ENCODE measurements at regions not wholly inside any gene's neighbourhood (a gene's known extent, or its start where the extent isn't known, plus 50 kb on each side); places are given as distances from the start of the nearest gene placed in this dataset.
"Not testable (repeated sequence)": the region's sequence is repeated elsewhere in the genome, so short reads cannot be mapped to it uniquely, and the experiment has no call there.

DNA sequence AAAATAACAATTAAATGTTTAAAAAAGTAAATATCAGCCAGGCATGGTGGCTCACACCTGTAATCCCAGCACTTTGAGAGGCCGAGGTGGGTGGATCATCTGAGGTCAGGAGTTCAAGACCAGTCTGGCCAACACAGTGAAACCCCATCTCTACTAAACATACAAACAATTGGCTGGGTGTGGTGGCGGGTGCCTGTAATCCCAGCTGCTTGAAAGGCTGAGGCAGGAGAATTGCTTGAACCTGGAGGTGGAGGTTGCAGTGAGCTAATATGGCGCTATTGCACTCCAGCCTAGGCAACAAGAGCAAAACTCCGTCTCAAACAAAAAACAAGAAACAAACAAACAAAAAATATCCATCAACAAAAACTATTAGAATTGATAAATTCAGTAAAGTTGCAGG is 77.5 kb downstream of the SNX5 start:
- Mint-ChIP-seq H3K4me1 (ENCODE audit: low read depth) (peaks cover 41% of the 10 kb centered on the region), H3K9me3 (peaks cover 22% of the 10 kb centered on the region), H3K27me3 (peaks cover 49% of the 10 kb centered on the region)
- intact Hi-C loops (cut with micrococcal nuclease) = loop anchor here (10.0 kb wide), 1 partner anchor 386 kb away; no protein-coding TSS in a partner anchor
- not testable (repeated sequence) for H3K27ac Mint-ChIP-seq; H3K4me3 Mint-ChIP-seq; H3K36me3 Mint-ChIP-seq (ENCODE audit: low read depth)

- Mint-ChIP-seq H3K4me1 (ENCODE audit: low read depth) (peaks cover 41% of the 10 kb centered on the region), H3K36me3 (ENCODE audit: low read depth) (no peaks in the 10 kb centered on the region), H3K27ac (no peak overlapping the region), H3K27me3 (peaks cover 47% of the 10 kb centered on the region), H3K4me3 (no peak overlapping the region), H3K9me3 (peaks cover 22% of the 10 kb centered on the region)
- intact Hi-C loops (cut with micrococcal nuclease) = loop anchor here (10.0 kb wide), 1 partner anchor 386 kb away; no protein-coding TSS in a partner anchor
Observed at GRCh38 chr20:17890330-17890729, 78.3 kb downstream of the SNX5 start.

- Mint-ChIP-seq H3K9me3 (peaks cover 22% of the 10 kb centered on the region), H3K27me3 (peaks cover 55% of the 10 kb centered on the region), H3K27ac (no peak overlapping the region), H3K4me3 (no peak overlapping the region), H3K36me3 (ENCODE audit: low read depth) (no peaks in the 10 kb centered on the region), H3K4me1 (ENCODE audit: low read depth) (peaks cover 46% of the 10 kb centered on the region)
- intact Hi-C loops (cut with micrococcal nuclease) = no loop called here
Observed at GRCh38 chr20:17889226-17889625, 79.4 kb downstream of the SNX5 start.

- Mint-ChIP-seq H3K4me3 (no peak overlapping the region), H3K27ac (no peak overlapping the region), H3K9me3 (peaks cover 22% of the 10 kb centered on the region), H3K27me3 (peaks cover 65% of the 10 kb centered on the region), H3K36me3 (ENCODE audit: low read depth) (no peaks in the 10 kb centered on the region), H3K4me1 (ENCODE audit: low read depth) (peaks cover 39% of the 10 kb centered on the region)
- intact Hi-C loops (cut with micrococcal nuclease) = no loop called here
Observed at GRCh38 chr20:17888044-17888443, 80.5 kb downstream of the SNX5 start.

DNA sequence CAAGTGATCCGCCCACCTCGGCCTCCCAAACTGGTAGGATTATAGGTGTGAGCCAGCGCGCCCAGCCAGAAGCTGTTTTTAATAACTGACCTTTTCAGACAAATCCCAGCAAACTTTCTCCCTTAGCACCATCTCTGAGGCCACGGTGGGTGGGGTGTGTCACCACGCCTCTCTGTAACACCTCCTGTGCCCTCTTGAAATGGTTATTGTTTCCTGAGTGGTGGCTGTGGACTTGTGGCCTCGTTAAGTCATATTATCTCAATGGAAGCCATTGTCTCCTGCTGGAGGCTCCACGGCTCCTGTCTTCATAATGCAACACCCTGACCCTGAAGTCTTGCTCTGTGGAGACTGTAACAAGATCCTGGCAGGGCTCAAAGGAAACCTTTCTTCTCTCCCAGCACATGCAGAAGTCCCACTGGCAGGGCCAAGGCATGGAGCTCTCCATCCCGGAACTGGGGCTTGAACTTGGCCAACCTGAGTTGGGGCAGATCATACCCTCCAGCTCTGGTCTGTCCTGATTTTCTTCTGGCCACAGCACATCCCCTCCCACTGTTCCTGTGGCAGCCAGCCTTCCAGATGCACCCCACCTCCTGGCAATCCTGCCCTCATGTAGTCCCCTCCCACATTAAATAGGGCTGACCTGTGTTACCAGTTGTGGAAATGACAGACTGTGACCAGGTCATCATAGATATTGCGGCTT is 81.1 kb downstream of the SNX5 start:
- no peak overlapping the region for H3K27ac Mint-ChIP-seq
- H3K4me1 Mint-ChIP-seq (ENCODE audit: low read depth) = peaks cover 33% of the 10 kb centered on the region
- intact Hi-C loops (cut with micrococcal nuclease) = no loop called here
- H3K9me3 Mint-ChIP-seq = peaks cover 22% of the 10 kb centered on the region
- no peak overlapping the region for H3K4me3 Mint-ChIP-seq
- peaks cover 71% of the 10 kb centered on the region for H3K27me3 Mint-ChIP-seq
- no peaks in the 10 kb centered on the region for H3K36me3 Mint-ChIP-seq (ENCODE audit: low read depth)

DNA sequence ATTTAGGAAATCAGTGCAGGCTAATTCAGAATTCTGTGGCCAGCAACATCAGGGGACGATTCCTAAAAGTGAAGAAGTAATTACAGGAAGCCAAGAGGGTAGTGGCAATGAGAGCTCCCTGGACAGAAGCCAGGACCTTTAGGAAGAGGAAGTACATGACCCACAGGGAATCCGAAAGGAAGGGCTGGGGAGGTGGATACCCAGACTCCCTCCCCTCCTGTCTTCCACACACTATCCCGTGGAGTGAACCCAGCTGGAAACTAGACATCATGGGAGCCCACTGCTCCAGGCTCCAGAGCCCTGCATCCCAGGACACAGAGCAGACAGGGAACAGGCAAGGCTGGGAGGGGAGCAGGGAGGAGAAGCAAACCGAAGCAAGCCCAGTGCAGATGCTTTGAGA is 83.0 kb downstream of the SNX5 start:
- intact Hi-C loops (cut with micrococcal nuclease) = no loop called here
- peak overlapping the region; percentile 32 for H3K4me3 Mint-ChIP-seq
- no peak overlapping the region for H3K27ac Mint-ChIP-seq
- peaks cover 73% of the 10 kb centered on the region for H3K27me3 Mint-ChIP-seq
- H3K36me3 Mint-ChIP-seq (ENCODE audit: low read depth) = no peaks in the 10 kb centered on the region
- peaks cover 20% of the 10 kb centered on the region for H3K9me3 Mint-ChIP-seq
- peaks cover 24% of the 10 kb centered on the region for H3K4me1 Mint-ChIP-seq (ENCODE audit: low read depth)

GRCh38 chr20:17885076-17885475 is 83.5 kb downstream of the SNX5 start:
- no peaks in the 10 kb centered on the region for H3K36me3 Mint-ChIP-seq (ENCODE audit: low read depth)
- H3K4me3 Mint-ChIP-seq = no peak overlapping the region
- H3K4me1 Mint-ChIP-seq (ENCODE audit: low read depth) = peaks cover 24% of the 10 kb centered on the region
- peaks cover 16% of the 10 kb centered on the region for H3K9me3 Mint-ChIP-seq
- no peak overlapping the region for H3K27ac Mint-ChIP-seq
- H3K27me3 Mint-ChIP-seq = peaks cover 68% of the 10 kb centered on the region
- intact Hi-C loops (cut with micrococcal nuclease) = no loop called here

DNA sequence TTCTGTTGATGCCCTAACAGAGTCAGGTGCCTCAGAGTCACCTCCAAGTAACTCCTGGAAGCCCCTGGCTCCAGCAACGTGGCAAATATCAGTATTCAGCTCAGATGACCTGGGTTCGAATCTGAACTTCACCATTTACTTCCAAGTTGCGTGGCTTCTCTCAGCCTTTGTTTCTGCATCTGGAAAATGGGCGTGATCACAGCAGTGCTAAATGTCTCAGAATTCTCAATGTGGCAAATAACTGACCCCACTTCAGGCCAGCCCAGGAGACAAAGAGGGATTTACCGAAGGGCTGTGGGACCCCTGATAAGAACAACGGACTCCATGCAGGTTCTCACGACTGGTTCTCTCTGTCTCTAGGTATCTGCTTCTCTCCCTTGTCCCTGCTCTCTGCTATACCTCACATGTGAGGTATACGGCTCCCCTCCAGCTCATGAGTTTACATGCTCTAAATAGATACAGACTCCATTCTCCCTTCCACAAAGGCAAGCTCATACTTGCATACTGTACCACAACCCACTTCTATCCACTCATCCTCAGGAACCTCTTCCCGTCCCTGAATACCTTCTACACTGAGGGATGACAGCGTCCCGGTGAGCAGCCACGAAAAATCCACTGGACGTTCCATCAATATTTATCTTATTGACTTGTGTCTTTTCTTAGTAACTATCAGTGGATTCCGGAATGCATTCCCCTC is 84.1 kb downstream of the SNX5 start:
- Mint-ChIP-seq H3K4me3 (no peak overlapping the region), H3K4me1 (ENCODE audit: low read depth) (peaks cover 24% of the 10 kb centered on the region), H3K27ac (peak overlapping the region; percentile 15), H3K9me3 (peaks cover 9% of the 10 kb centered on the region), H3K27me3 (peaks cover 63% of the 10 kb centered on the region), H3K36me3 (ENCODE audit: low read depth) (no peaks in the 10 kb centered on the region)
- intact Hi-C loops (cut with micrococcal nuclease) = no loop called here

- Mint-ChIP-seq H3K4me3 (no peak overlapping the region), H3K27me3 (peaks cover 63% of the 10 kb centered on the region), H3K36me3 (ENCODE audit: low read depth) (no peaks in the 10 kb centered on the region), H3K4me1 (ENCODE audit: low read depth) (peaks cover 30% of the 10 kb centered on the region), H3K27ac (no peak overlapping the region), H3K9me3 (peaks cover 2% of the 10 kb centered on the region)
- intact Hi-C loops (cut with micrococcal nuclease) = no loop called here
Observed at GRCh38 chr20:17883592-17884306, 84.8 kb downstream of the SNX5 start.

- Mint-ChIP-seq H3K27me3 (peaks cover 63% of the 10 kb centered on the region), H3K36me3 (ENCODE audit: low read depth) (no peaks in the 10 kb centered on the region), H3K4me1 (ENCODE audit: low read depth) (peaks cover 37% of the 10 kb centered on the region), H3K4me3 (no peak overlapping the region), H3K9me3 (no peaks in the 10 kb centered on the region), H3K27ac (no peak overlapping the region)
- intact Hi-C loops (cut with micrococcal nuclease) = no loop called here
Observed at GRCh38 chr20:17882834-17883591, 85.6 kb downstream of the SNX5 start.

- Mint-ChIP-seq H3K4me3 (no peak overlapping the region), H3K27me3 (peaks cover 63% of the 10 kb centered on the region), H3K27ac (no peak overlapping the region), H3K36me3 (ENCODE audit: low read depth) (no peaks in the 10 kb centered on the region), H3K9me3 (no peaks in the 10 kb centered on the region), H3K4me1 (ENCODE audit: low read depth) (peaks cover 37% of the 10 kb centered on the region)
- intact Hi-C loops (cut with micrococcal nuclease) = no loop called here
Observed at GRCh38 chr20:17882065-17882833, 86.3 kb downstream of the SNX5 start.

DNA sequence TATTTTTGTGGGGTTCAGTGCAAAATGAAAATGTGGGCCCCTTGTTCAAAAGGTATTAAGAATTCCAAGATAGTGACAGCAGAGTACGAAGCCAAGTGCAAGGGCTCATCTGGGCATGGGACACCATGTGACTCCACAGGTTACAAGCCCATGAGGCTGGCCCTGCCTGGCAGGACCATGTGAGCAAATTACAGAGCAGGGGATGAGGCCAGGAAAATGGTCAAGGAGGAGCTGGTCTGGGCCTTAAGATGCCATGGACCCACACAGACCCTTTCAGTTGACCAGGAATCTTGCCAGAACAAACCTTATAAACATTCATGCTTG is 86.9 kb downstream of the SNX5 start:
- peaks cover 39% of the 10 kb centered on the region for H3K4me1 Mint-ChIP-seq (ENCODE audit: low read depth)
- no peak overlapping the region for H3K4me3 Mint-ChIP-seq
- no peak overlapping the region for H3K27ac Mint-ChIP-seq
- no peaks in the 10 kb centered on the region for H3K36me3 Mint-ChIP-seq (ENCODE audit: low read depth)
- H3K27me3 Mint-ChIP-seq = peaks cover 63% of the 10 kb centered on the region
- H3K9me3 Mint-ChIP-seq = no peaks in the 10 kb centered on the region
- intact Hi-C loops (cut with micrococcal nuclease) = no loop called here

DNA sequence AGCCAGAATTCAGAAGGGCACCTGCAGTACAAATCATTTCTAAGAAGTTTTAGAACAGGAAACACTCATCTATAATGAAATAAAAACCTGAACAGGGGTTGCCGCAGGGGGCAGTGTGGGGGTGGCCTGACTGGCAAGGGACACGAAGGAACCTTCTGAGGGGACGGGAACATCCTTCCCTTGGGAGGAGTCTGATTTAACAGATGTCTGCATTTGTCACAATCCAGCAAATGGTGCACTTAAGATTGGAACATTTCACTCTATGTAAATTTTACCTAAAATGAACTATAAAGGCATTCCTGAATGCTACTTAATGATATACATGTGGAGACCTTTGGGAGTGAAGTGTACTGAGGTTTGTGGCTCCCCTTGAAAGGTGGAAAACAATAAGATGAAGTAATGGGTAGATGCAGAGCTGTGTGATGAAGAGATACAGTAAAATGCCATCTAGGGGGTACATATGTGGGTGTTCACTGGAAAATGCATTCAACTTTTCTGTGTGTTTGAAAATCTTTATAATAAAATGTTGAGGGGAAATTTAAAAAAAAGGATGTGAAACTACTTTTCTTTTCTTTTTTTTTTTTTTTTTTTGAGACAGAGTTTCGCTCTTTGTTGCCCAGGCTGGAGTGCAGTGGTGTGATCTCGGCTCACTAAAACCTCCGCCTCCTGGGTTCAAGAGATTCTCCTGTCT is 89.5 kb downstream of the SNX5 start:
- intact Hi-C loops (cut with micrococcal nuclease) = no loop called here
- H3K4me3 Mint-ChIP-seq = no peak overlapping the region
- H3K27ac Mint-ChIP-seq = no peak overlapping the region
- H3K9me3 Mint-ChIP-seq = no peaks in the 10 kb centered on the region
- peaks cover 50% of the 10 kb centered on the region for H3K27me3 Mint-ChIP-seq
- no peaks in the 10 kb centered on the region for H3K36me3 Mint-ChIP-seq (ENCODE audit: low read depth)
- peaks cover 29% of the 10 kb centered on the region for H3K4me1 Mint-ChIP-seq (ENCODE audit: low read depth)

Measured in dendritic cell treated with granulocyte-macrophage colony-stimulating factor and Interleukin-4, amounts not matched to agents 40 ng/mL and 50 ng/mL, for 4 days (primary cell).